ENCODE measurements at regions not wholly inside any gene's neighbourhood (a gene's known extent, or its start where the extent isn't known, plus 50 kb on each side); places are given as distances from the start of the nearest gene placed in this dataset.
"Not testable (repeated sequence)": the region's sequence is repeated elsewhere in the genome, so short reads cannot be mapped to it uniquely, and the experiment has no call there.

DNA sequence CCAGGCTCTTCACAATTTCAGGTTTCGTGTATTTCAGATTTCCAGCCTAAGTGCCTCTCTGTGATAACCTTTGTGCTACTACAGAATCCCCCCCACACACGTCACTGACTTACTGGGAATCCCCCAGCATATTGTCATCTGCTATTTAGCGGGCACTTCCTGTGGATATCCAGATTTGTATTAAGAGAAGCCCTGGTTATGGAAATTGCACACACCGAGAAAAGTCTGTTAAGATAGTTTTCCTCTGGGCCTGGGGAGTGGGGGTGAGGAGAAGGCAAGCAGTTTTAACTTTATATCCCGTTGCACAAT lies 269.9 kb downstream of the MED10 start:
- ATAC-seq = no peak
- Histone ChIP-seq H3K4me3 (no peak overlapping the region), H3K27ac (no peak overlapping the region), H3K36me3 (no peaks in the 10 kb centered on the region), H3K27me3 (no peaks in the 10 kb centered on the region), H3K9me3 (no peaks in the 10 kb centered on the region), H3K4me1 (no peaks in the 10 kb centered on the region)
- TF ChIP-seq, protein P1, sequence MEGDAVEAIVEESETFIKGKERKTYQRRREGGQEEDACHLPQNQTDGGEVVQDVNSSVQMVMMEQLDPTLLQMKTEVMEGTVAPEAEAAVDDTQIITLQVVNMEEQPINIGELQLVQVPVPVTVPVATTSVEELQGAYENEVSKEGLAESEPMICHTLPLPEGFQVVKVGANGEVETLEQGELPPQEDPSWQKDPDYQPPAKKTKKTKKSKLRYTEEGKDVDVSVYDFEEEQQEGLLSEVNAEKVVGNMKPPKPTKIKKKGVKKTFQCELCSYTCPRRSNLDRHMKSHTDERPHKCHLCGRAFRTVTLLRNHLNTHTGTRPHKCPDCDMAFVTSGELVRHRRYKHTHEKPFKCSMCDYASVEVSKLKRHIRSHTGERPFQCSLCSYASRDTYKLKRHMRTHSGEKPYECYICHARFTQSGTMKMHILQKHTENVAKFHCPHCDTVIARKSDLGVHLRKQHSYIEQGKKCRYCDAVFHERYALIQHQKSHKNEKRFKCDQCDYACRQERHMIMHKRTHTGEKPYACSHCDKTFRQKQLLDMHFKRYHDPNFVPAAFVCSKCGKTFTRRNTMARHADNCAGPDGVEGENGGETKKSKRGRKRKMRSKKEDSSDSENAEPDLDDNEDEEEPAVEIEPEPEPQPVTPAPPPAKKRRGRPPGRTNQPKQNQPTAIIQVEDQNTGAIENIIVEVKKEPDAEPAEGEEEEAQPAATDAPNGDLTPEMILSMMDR (IDR thresholded peaks at IDR 0.05) = no peak
- no peak for TF ChIP-seq POLR2A (IDR thresholded peaks at IDR 0.05)
- no peak for TF ChIP-seq POLR2AphosphoS5 (IDR thresholded peaks at IDR 0.05)
- TF ChIP-seq EP300 (IDR thresholded peaks at IDR 0.05) = no peak
- WGBS, 2 donors (ENCODE audit: low coverage in 1 of 2) = 66 to 73% methylated on average over 2 to 3 of the region's 5 CpGs

- Histone ChIP-seq H3K36me3 (no peaks in the 10 kb centered on the region), H3K4me1 (no peaks in the 10 kb centered on the region), H3K27ac (no peak overlapping the region), H3K4me3 (no peak overlapping the region), H3K27me3 (no peaks in the 10 kb centered on the region), H3K9me3 (no peaks in the 10 kb centered on the region)
- TF ChIP-seq, protein P1 (IDR thresholded peaks at IDR 0.05) = no peak
- TF ChIP-seq EP300 (IDR thresholded peaks at IDR 0.05) (no peak), POLR2AphosphoS5 (IDR thresholded peaks at IDR 0.05) (no peak), POLR2A (IDR thresholded peaks at IDR 0.05) (no peak)
- no peak for ATAC-seq
- 66 to 78% methylated on average over 4 to 13 of the region's 13 CpGs for WGBS, 2 donors (ENCODE audit: low coverage in 1 of 2)
These were observed 270.4 kb downstream of the MED10 start for GRCh38 chr5:6107675-6108539.

DNA sequence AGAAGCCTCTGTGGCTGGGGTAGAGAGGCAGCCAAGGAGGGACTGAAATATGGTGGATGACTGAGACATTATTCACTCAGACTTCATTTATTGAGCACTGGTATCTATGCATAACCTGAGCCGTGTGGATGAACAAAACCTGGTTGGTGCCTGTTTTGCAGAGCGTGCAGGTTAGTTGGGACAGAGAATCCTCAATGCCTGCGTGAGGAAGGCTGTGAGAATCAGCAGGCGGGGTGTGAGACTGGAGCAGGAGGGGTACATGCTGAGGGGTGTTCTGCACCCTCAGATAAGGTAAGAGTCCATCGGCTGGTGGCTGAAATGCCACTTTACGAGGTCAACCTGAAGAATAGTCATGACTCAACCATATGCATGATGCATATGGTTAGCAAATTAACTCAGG lies 271.6 kb downstream of the MED10 start:
- TF ChIP-seq POLR2A (IDR thresholded peaks at IDR 0.05) (no peak), POLR2AphosphoS5 (IDR thresholded peaks at IDR 0.05) (no peak), EP300 (IDR thresholded peaks at IDR 0.05) (no peak)
- TF ChIP-seq, protein P1 (IDR thresholded peaks at IDR 0.05) = no peak
- no peaks in the 10 kb centered on the region for H3K9me3 ChIP-seq
- no peaks in the 10 kb centered on the region for H3K27me3 ChIP-seq
- ATAC-seq = no peak
- WGBS, 2 donors (ENCODE audit: low coverage in 1 of 2) = 84% methylated on average over 5 of the region's 6 CpGs; no CpG with 5 or more reads in 1 of the 2 donors
- no peak overlapping the region for H3K27ac ChIP-seq
- H3K4me1 ChIP-seq = no peaks in the 10 kb centered on the region
- H3K36me3 ChIP-seq = no peaks in the 10 kb centered on the region
- H3K4me3 ChIP-seq = no peak overlapping the region

DNA sequence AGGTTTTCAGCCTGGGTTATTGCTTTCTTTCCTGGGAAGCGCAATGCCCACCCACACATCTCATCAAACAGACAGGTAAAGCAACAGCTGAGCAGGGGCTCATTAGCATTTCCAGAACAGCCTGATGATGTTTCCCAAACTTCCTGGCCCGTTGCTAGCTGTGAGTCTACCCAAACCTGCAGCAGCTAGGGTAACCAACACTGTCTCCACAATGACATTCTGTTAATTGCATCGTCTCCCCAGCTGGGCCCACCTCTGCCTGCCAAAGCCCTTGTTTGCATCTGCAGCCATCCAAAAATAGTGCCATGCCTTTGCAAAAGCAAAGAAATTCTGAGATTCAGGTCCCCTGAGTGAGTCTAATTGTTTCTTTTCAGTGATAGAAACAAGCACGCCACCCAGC lies 273.0 kb downstream of the MED10 start:
- Histone ChIP-seq H3K4me1 (no peaks in the 10 kb centered on the region), H3K27me3 (no peaks in the 10 kb centered on the region), H3K4me3 (no peak overlapping the region), H3K9me3 (no peaks in the 10 kb centered on the region), H3K27ac (no peak overlapping the region), H3K36me3 (no peaks in the 10 kb centered on the region)
- no peak for TF ChIP-seq POLR2AphosphoS5 (IDR thresholded peaks at IDR 0.05)
- TF ChIP-seq POLR2A (IDR thresholded peaks at IDR 0.05) = no peak
- no peak for TF ChIP-seq EP300 (IDR thresholded peaks at IDR 0.05)
- TF ChIP-seq, protein P1 (IDR thresholded peaks at IDR 0.05) = no peak
- WGBS, 2 donors (ENCODE audit: low coverage in 1 of 2) = 75 to 100% methylated on average over 1 to 3 of the region's 4 CpGs
- ATAC-seq = no peak

DNA sequence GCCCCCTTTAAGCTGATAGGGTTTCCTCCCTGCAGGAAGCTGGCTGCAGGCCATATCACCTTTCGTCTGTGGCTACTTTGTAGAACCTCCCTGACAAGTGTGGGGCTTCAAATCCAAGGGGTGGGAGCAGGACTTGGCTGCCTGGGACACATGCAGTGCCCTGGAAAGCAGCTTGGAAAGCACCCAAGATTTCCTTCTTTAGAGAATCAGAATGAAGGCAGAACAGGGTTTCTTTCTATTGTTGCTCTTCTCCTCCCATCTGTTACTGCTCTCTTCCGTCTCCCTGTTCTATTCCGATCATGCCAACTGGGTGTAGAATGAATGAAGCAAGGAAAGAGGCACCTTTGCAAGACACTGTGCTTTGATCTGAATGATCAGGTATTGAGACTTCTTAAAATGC lies 282.2 kb downstream of the MED10 start:
- TF ChIP-seq POLR2AphosphoS5 (IDR thresholded peaks at IDR 0.05) = no peak
- 31 to 41% methylated on average over 2 of the region's 3 CpGs for WGBS, 2 donors (ENCODE audit: low coverage in 1 of 2)

DNA sequence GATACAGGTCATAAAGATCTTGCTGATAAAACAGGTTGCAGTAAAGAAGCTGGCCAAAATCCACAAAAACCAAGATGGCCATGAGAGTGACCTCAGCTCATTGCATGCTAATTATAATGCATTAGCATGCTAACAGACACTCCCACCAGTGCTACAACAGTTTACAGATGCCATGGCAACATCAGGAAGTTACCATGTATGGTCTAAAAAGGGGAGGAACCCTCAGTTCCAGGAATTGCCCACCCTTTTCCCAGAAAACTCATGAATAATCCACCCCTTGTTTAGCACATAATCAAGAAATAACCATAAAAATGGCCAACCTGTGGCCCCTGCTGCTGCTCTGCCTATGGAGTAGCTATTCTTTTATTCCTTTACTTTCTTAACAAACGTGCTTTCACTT lies 284.2 kb downstream of the MED10 start:
- not testable (repeated sequence) for H3K9me3 ChIP-seq, H3K4me1 ChIP-seq, H3K27ac ChIP-seq, H3K36me3 ChIP-seq, H3K27me3 ChIP-seq, H3K4me3 ChIP-seq, ATAC-seq
- 44 to 60% methylated on average over 1 of the region's 1 CpG for WGBS, 2 donors (ENCODE audit: low coverage in 1 of 2)

More for the DNA sequence above, 282.2 kb downstream of the MED10 start:
- Histone ChIP-seq H3K27ac (no peak overlapping the region), H3K4me1 (no peaks in the 10 kb centered on the region), H3K4me3 (no peak overlapping the region), H3K9me3 (no peaks in the 10 kb centered on the region), H3K27me3 (no peaks in the 10 kb centered on the region), H3K36me3 (no peaks in the 10 kb centered on the region)
- ATAC-seq = no peak

All from gastroesophageal sphincter (tissue), 4 donors.